ENCODE measurements at regions not wholly inside any gene's neighbourhood (a gene's known extent, or its start where the extent isn't known, plus 50 kb on each side); places are given as distances from the start of the nearest gene placed in this dataset.

GRCh38 chr15:38844736-38845135 lies 280.1 kb upstream of the RASGRP1 start (continued):
- TF ChIP-seq, protein P1, sequence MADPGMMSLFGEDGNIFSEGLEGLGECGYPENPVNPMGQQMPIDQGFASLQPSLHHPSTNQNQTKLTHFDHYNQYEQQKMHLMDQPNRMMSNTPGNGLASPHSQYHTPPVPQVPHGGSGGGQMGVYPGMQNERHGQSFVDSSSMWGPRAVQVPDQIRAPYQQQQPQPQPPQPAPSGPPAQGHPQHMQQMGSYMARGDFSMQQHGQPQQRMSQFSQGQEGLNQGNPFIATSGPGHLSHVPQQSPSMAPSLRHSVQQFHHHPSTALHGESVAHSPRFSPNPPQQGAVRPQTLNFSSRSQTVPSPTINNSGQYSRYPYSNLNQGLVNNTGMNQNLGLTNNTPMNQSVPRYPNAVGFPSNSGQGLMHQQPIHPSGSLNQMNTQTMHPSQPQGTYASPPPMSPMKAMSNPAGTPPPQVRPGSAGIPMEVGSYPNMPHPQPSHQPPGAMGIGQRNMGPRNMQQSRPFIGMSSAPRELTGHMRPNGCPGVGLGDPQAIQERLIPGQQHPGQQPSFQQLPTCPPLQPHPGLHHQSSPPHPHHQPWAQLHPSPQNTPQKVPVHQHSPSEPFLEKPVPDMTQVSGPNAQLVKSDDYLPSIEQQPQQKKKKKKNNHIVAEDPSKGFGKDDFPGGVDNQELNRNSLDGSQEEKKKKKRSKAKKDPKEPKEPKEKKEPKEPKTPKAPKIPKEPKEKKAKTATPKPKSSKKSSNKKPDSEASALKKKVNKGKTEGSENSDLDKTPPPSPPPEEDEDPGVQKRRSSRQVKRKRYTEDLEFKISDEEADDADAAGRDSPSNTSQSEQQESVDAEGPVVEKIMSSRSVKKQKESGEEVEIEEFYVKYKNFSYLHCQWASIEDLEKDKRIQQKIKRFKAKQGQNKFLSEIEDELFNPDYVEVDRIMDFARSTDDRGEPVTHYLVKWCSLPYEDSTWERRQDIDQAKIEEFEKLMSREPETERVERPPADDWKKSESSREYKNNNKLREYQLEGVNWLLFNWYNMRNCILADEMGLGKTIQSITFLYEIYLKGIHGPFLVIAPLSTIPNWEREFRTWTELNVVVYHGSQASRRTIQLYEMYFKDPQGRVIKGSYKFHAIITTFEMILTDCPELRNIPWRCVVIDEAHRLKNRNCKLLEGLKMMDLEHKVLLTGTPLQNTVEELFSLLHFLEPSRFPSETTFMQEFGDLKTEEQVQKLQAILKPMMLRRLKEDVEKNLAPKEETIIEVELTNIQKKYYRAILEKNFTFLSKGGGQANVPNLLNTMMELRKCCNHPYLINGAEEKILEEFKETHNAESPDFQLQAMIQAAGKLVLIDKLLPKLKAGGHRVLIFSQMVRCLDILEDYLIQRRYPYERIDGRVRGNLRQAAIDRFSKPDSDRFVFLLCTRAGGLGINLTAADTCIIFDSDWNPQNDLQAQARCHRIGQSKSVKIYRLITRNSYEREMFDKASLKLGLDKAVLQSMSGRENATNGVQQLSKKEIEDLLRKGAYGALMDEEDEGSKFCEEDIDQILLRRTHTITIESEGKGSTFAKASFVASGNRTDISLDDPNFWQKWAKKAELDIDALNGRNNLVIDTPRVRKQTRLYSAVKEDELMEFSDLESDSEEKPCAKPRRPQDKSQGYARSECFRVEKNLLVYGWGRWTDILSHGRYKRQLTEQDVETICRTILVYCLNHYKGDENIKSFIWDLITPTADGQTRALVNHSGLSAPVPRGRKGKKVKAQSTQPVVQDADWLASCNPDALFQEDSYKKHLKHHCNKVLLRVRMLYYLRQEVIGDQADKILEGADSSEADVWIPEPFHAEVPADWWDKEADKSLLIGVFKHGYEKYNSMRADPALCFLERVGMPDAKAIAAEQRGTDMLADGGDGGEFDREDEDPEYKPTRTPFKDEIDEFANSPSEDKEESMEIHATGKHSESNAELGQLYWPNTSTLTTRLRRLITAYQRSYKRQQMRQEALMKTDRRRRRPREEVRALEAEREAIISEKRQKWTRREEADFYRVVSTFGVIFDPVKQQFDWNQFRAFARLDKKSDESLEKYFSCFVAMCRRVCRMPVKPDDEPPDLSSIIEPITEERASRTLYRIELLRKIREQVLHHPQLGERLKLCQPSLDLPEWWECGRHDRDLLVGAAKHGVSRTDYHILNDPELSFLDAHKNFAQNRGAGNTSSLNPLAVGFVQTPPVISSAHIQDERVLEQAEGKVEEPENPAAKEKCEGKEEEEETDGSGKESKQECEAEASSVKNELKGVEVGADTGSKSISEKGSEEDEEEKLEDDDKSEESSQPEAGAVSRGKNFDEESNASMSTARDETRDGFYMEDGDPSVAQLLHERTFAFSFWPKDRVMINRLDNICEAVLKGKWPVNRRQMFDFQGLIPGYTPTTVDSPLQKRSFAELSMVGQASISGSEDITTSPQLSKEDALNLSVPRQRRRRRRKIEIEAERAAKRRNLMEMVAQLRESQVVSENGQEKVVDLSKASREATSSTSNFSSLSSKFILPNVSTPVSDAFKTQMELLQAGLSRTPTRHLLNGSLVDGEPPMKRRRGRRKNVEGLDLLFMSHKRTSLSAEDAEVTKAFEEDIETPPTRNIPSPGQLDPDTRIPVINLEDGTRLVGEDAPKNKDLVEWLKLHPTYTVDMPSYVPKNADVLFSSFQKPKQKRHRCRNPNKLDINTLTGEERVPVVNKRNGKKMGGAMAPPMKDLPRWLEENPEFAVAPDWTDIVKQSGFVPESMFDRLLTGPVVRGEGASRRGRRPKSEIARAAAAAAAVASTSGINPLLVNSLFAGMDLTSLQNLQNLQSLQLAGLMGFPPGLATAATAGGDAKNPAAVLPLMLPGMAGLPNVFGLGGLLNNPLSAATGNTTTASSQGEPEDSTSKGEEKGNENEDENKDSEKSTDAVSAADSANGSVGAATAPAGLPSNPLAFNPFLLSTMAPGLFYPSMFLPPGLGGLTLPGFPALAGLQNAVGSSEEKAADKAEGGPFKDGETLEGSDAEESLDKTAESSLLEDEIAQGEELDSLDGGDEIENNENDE (IDR thresholded peaks at IDR 0.05; ENCODE audit: insufficient replicate concordance, low read length): no peak
- TF ChIP-seq SIRT6 (IDR thresholded peaks at IDR 0.05; ENCODE audit: low read length): no peak
- no peak for TF ChIP-seq FOSL1 (IDR thresholded peaks at IDR 0.05; ENCODE audit: insufficient read depth, low read depth, low read length)
- TF ChIP-seq TCF12 (IDR thresholded peaks at IDR 0.05; ENCODE audit: low read depth, low read length): no peak
- TF ChIP-seq TAF7 (optimal IDR thresholded peaks at IDR 0.05; ENCODE audit: borderline replicate concordance, low read depth, low read length): no peak
- TF ChIP-seq KDM1A (IDR thresholded peaks at IDR 0.05; ENCODE audit: borderline replicate concordance, low read length): no peak
- TF ChIP-seq YY1 (IDR thresholded peaks at IDR 0.05; ENCODE audit: low read depth, low read length): no peak
- no peak for TF ChIP-seq CHD1 (IDR thresholded peaks at IDR 0.05; ENCODE audit: low read depth, low read length)
- TF ChIP-seq HDAC2 (IDR thresholded peaks at IDR 0.05; ENCODE audit: borderline replicate concordance in 1 of 2, low read depth in 2 of 2, low read length in 2 of 2): no peak
- no peak for TF ChIP-seq RAD21 (IDR thresholded peaks at IDR 0.05 in 1 of 2, conservative IDR thresholded peaks at IDR 0.05 in 1 of 2; ENCODE audit: low read depth in 2 of 2, low read length in 2 of 2)
